ENCODE measurements at regions not wholly inside any gene's neighbourhood (a gene's known extent, or its start where the extent isn't known, plus 50 kb on each side); places are given as distances from the start of the nearest gene placed in this dataset.

DNA sequence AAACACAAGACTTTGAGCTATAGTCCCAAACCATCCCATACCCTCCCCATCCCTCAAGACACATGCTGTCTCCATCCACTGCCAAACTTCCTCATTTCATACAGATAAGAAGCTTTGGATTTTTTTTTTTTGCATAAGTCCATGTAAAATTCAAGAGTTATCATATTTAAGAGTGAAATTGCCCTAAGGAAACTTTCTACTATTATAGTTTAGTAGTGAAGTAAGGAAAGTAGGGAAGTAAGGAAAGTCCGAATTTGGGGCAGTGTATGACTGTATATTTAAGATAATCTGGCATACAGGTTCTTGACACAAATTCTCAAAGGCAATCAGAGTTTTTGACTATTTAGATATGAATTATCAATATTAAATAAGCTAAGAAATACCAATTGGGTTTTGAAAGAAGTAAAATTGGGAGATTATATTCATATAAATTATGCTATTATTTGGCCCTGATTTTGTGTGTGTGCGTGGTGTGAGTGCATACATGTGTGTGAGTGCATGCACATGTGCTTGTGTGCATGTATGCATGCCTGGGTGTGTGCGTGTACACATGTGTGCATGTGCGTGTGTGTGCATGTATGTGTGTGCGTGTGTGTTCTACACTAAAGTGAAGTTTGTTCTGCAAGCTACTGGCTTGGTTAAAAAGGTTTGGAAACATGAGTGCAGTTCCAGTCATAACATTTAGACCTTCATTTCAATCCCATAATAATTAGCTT is 83.6 kb upstream of the MBNL1 start:
- no peak overlapping the region for H3K4me3 ChIP-seq (ENCODE audit: control insufficient read depth, low read depth, low read length)
- no peak for DNase-seq (ENCODE audit: low read depth)
- no peak for TF ChIP-seq CTCF (conservative IDR thresholded peaks at IDR 0.05; ENCODE audit: control insufficient read depth, insufficient read depth, low read depth, low read length)

DNA sequence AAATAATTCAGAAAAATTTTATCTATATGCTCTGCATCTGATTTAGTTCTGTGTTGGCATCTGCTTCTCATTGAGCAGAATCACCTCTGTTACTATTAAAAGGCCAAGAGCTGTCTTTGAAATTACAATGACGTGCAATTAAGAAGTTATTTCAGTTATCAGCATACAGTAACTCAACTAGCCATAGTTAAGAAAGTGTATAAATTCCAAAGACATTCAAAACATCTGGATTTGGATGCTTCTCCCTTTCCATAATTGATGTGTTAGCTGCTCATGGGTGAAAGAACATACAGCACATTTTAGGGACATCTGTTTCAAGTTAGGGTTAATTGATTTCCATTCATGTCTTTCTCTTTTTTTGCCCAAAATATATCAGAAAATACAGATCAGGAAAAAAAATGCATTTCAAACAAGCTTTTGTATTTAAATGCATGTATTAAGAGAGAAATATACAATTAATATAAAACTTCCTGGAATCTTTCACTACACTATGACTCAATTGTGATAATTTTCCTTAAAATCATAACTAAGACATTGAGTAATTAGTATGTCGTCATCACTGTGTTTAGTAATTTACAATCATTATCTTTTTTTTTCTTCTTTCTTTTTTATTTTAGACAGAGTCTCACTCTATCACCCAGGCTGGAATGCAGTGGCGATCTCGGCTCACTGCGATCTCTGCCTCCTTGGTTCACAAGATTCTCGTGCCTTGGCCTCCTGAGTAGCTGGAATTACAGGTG is 82.7 kb upstream of the MBNL1 start:
- TF ChIP-seq CTCF (conservative IDR thresholded peaks at IDR 0.05; ENCODE audit: control insufficient read depth, insufficient read depth, low read depth, low read length) = no peak
- peak; percentile 63 for DNase-seq (ENCODE audit: low read depth)
- no peak overlapping the region for H3K4me3 ChIP-seq (ENCODE audit: control insufficient read depth, low read depth, low read length)

GRCh38 chr3:152190636-152191183 is 78.0 kb upstream of the MBNL1 start:
- H3K4me3 ChIP-seq (ENCODE audit: control insufficient read depth, low read depth, low read length) = no peak overlapping the region
- DNase-seq (ENCODE audit: low read depth) = no peak
- TF ChIP-seq CTCF (conservative IDR thresholded peaks at IDR 0.05; ENCODE audit: control insufficient read depth, insufficient read depth, low read depth, low read length) = no peak

DNA sequence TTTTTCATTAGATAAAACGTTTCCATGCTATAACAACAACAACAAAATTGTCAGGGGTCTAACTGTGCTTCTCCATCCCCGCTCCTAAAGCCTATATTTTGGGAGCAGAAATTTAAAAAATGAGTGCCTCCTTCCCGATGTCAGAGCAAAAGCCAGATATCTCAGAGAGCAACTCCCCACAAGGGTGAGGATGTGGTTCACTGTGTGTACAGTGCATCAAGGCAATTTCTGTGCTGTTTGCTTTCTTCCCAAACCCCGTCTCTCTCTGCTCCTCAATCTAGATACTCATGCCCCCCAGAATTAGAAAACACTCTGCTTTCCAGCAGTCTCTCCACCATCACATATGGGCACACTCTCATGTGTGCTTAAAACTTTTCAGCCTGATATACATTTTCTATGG is 76.7 kb upstream of the MBNL1 start:
- no peak overlapping the region for H3K4me3 ChIP-seq (ENCODE audit: control insufficient read depth, low read depth, low read length)
- no peak for DNase-seq (ENCODE audit: low read depth)
- TF ChIP-seq CTCF (conservative IDR thresholded peaks at IDR 0.05; ENCODE audit: control insufficient read depth, insufficient read depth, low read depth, low read length) = no peak

DNA sequence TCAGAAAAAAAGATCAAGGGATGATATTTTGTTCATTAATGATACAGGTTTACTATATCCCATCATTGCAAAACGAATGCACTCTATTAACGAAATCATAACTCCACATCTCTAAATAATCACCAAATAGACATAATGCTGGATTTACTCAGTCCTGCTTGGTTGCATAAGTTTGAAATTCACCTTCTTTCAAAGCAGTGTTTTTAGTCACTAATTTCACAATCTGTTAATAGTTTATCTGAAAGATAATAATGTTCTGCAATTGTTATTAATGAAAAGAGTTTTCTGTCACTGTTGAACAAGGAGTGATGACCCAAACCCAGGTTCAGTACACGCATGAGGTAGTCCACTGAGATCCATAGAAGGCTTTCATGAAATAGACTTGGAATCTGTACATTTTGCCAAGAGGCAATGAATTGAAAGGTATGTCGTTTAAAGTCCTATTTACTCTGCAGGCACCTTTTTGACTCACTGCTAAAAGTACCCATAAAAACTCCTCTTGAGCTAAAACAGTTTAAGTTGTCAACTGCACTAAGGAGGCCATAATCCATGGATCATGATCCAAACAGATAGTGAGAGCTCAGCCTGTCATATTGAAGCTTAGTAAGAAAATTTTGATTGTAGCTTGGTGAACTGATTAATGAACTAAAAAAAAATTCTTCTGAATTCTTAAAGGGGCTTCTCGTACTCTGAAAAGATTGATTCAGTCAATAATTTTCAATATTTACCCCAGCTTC is 75.6 kb upstream of the MBNL1 start:
- DNase-seq (ENCODE audit: low read depth) = no peak
- no peak for TF ChIP-seq CTCF (conservative IDR thresholded peaks at IDR 0.05; ENCODE audit: control insufficient read depth, insufficient read depth, low read depth, low read length)
- no peak overlapping the region for H3K4me3 ChIP-seq (ENCODE audit: control insufficient read depth, low read depth, low read length)

DNA sequence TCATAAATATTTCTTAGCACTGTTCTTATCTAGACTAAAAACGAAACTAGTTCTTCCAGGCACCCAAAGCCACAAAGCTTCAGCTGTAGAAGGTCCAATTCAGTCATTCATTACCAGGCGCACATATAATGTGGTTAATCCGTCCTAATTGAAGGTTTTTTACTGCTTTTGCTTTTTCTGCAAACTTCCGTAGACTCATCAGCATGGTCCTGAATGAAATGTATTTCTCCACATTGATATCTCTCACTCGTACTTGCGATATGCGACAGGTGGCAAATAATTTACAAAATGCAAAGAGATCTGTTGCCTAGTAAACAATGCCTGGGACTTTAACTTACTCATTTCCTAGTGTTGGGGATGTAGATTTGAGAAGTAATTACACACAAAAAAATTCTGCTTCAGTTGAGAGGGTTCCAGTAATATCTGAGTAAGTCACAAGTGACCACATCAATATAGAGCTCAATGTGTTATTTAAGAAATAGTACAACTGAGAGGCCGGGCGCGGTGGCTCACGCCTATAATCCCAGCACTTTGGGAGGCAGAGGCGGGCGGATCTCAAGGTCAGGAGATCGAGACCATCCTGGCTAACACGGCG is 75.0 kb upstream of the MBNL1 start:
- H3K4me3 ChIP-seq (ENCODE audit: control insufficient read depth, low read depth, low read length) = no peak overlapping the region
- DNase-seq (ENCODE audit: low read depth) = no peak
- no peak for TF ChIP-seq CTCF (conservative IDR thresholded peaks at IDR 0.05; ENCODE audit: control insufficient read depth, insufficient read depth, low read depth, low read length)
